ENCODE measurements at regions not wholly inside any gene's neighbourhood (a gene's known extent, or its start where the extent isn't known, plus 50 kb on each side); places are given as distances from the start of the nearest gene placed in this dataset.

DNA sequence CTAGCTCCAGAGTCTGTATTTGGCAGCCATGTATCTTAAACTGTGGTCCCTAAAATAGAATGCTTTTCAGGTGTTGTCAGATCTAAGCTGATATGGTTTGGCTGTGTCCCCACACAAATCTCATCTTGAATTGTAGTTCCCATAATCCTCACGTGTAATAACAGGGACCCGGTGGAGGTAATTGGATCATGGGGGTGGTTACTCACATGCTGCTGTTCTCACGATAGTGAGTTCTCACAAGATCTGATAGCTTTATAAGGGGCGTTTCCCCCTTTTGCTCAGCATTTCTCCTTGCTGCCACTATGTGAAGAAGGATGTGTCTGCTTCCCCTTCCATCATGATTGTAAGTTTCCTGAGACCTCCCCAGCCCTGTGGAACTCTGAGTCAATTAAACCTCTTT lies 199.9 kb upstream of the ISX start:
- no peak overlapping the region for H3K27ac ChIP-seq (ENCODE audit: low read depth, low read length)
- H3K9ac ChIP-seq (ENCODE audit: low read length in 5 of 5): no peak overlapping the region
- H3K36me3 ChIP-seq (ENCODE audit: control insufficient read depth in 5 of 5, insufficient read depth in 5 of 5, low read length in 5 of 5): no peaks in the 10 kb centered on the region
- peaks cover 0 to 5% (median 0%) of the 10 kb centered on the region in 5 donors for H3K27me3 ChIP-seq (ENCODE audit: control insufficient read depth in 5 of 5, insufficient read depth in 4 of 5, low read length in 5 of 5)
- H3K9me3 ChIP-seq (ENCODE audit: control insufficient read depth in 5 of 5, low read length in 5 of 5): peaks cover 0 to 4% (median 0%) of the 10 kb centered on the region in 5 donors
- H3K4me3 ChIP-seq (ENCODE audit: low read depth in 1 of 5, low read length in 5 of 5): no peak overlapping the region
- no peaks in the 10 kb centered on the region for H3K4me1 ChIP-seq (ENCODE audit: control insufficient read depth in 5 of 5, insufficient read depth in 5 of 5, low read length in 5 of 5)

DNA sequence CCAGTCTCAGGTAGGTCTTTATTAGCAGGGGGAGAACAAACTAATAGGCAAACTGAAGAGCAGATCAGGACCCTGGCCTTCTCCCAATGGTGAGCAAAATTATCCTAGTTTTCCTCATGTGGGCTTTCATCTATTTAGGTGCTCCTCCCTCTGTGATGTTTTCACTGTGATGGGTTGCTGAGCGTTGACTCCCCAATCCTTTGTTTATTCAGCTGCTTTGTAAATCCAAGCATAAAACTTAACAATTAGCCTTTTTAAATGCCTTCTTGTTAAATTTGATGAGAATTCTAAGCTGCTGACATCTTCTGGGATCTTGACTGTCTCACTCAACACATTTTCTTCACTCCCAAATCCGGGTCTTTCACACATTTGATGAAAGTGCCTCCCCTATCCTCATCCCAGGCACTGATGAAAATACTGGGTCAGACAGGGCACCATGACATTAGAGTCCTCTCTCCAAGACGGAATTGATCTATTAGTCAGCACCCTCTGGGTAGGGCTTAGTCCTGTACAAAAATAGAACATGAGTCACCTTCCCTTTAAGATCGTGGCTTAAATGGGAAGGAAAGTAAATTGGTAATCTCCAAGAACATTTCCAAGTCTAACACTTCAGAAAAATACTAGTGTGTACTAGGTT lies 199.3 kb upstream of the ISX start:
- no peak overlapping the region for H3K4me3 ChIP-seq (ENCODE audit: low read depth in 1 of 5, low read length in 5 of 5)
- H3K27ac ChIP-seq (ENCODE audit: low read depth, low read length): no peak overlapping the region
- peaks cover 0 to 2% (median 0%) of the 10 kb centered on the region in 5 donors for H3K9me3 ChIP-seq (ENCODE audit: control insufficient read depth in 5 of 5, low read length in 5 of 5)
- peaks cover 0 to 5% (median 0%) of the 10 kb centered on the region in 5 donors for H3K27me3 ChIP-seq (ENCODE audit: control insufficient read depth in 5 of 5, insufficient read depth in 4 of 5, low read length in 5 of 5)
- no peaks in the 10 kb centered on the region for H3K36me3 ChIP-seq (ENCODE audit: control insufficient read depth in 5 of 5, insufficient read depth in 5 of 5, low read length in 5 of 5)
- no peak overlapping the region for H3K9ac ChIP-seq (ENCODE audit: low read length in 5 of 5)
- H3K4me1 ChIP-seq (ENCODE audit: control insufficient read depth in 5 of 5, insufficient read depth in 5 of 5, low read length in 5 of 5): no peaks in the 10 kb centered on the region

DNA sequence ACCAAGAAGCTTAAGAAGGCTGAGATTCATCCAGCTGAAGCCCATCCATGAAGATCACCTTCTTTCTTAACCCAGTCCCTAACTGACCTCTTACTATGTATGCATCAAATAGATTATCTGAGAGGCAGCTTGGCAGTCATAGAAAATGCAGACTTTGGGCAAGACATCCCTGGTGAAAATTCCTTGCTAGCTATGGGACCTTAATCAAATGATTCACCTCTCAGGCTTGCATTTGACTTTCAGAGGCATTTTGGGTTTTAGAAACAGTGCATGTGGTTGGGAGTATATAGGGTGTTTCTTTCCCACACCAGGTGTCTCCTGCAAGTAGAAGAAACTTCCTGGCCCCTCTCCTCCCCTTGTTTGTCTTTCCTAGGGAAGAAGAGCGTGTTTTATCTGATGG lies 188.5 kb upstream of the ISX start:
- H3K9ac ChIP-seq (ENCODE audit: low read length in 5 of 5): no peak overlapping the region
- H3K4me1 ChIP-seq (ENCODE audit: control insufficient read depth in 5 of 5, insufficient read depth in 5 of 5, low read length in 5 of 5): no peaks in the 10 kb centered on the region
- H3K4me3 ChIP-seq (ENCODE audit: low read depth in 1 of 5, low read length in 5 of 5): no peak overlapping the region
- H3K9me3 ChIP-seq (ENCODE audit: control insufficient read depth in 5 of 5, low read length in 5 of 5): no peaks in the 10 kb centered on the region
- H3K36me3 ChIP-seq (ENCODE audit: control insufficient read depth in 5 of 5, insufficient read depth in 5 of 5, low read length in 5 of 5): no peaks in the 10 kb centered on the region
- peaks cover 0 to 4% (median 0%) of the 10 kb centered on the region in 5 donors for H3K27me3 ChIP-seq (ENCODE audit: control insufficient read depth in 5 of 5, insufficient read depth in 4 of 5, low read length in 5 of 5)
- H3K27ac ChIP-seq (ENCODE audit: low read depth, low read length): no peak overlapping the region

DNA sequence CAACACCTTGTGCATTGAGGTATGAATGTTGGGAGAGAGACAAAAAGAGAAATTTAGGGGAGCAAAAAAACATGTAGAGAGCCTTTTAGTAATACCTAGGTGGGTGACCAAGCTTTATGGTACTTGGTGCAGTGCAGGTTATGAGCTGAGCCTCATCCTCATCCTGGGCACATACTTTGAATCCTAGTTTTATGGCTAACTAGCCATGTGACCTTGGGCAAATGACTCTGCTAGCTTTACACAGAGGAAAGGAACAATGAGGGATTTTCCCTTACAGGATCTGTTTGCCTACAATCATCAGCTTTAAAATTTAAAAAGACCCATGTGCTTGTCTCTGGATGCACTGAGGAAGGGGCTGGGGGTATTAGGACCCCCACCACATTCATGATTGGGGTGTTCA lies 187.8 kb upstream of the ISX start:
- H3K9me3 ChIP-seq (ENCODE audit: control insufficient read depth in 5 of 5, low read length in 5 of 5): no peaks in the 10 kb centered on the region
- no peaks in the 10 kb centered on the region for H3K36me3 ChIP-seq (ENCODE audit: control insufficient read depth in 5 of 5, insufficient read depth in 5 of 5, low read length in 5 of 5)
- H3K27me3 ChIP-seq (ENCODE audit: control insufficient read depth in 5 of 5, insufficient read depth in 4 of 5, low read length in 5 of 5): peaks cover 0 to 4% (median 0%) of the 10 kb centered on the region in 5 donors
- no peak overlapping the region for H3K4me3 ChIP-seq (ENCODE audit: low read depth in 1 of 5, low read length in 5 of 5)
- no peak overlapping the region for H3K27ac ChIP-seq (ENCODE audit: low read depth, low read length)
- H3K4me1 ChIP-seq (ENCODE audit: control insufficient read depth in 5 of 5, insufficient read depth in 5 of 5, low read length in 5 of 5): no peaks in the 10 kb centered on the region
- H3K9ac ChIP-seq (ENCODE audit: low read length in 5 of 5): no peak overlapping the region

DNA sequence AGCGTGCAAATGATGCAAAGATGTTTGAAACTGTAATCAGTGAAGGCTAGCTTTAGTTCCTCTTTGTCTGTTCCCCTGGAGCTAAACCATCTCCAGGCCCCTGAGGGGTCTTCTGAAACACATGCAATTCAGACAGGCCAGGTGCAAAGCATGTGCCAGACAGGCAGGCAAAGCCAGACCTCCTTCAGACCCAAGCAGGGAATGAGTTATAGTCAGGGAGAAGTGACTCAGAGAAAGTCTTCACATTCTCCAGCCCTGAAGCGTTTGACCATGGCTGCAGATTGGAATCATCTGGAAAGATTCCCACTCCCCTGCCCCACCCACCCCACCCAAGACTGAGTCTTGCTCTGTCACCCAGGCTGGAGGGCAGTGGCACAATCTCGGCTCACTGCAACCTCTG lies 187.0 kb upstream of the ISX start:
- H3K27me3 ChIP-seq (ENCODE audit: control insufficient read depth in 5 of 5, insufficient read depth in 4 of 5, low read length in 5 of 5): peaks cover 0 to 4% (median 0%) of the 10 kb centered on the region in 5 donors
- no peak overlapping the region for H3K27ac ChIP-seq (ENCODE audit: low read depth, low read length)
- no peaks in the 10 kb centered on the region for H3K4me1 ChIP-seq (ENCODE audit: control insufficient read depth in 5 of 5, insufficient read depth in 5 of 5, low read length in 5 of 5)
- H3K36me3 ChIP-seq (ENCODE audit: control insufficient read depth in 5 of 5, insufficient read depth in 5 of 5, low read length in 5 of 5): no peaks in the 10 kb centered on the region
- H3K9ac ChIP-seq (ENCODE audit: low read length in 5 of 5): no peak overlapping the region
- no peaks in the 10 kb centered on the region for H3K9me3 ChIP-seq (ENCODE audit: control insufficient read depth in 5 of 5, low read length in 5 of 5)
- no peak overlapping the region for H3K4me3 ChIP-seq (ENCODE audit: low read depth in 1 of 5, low read length in 5 of 5)

DNA sequence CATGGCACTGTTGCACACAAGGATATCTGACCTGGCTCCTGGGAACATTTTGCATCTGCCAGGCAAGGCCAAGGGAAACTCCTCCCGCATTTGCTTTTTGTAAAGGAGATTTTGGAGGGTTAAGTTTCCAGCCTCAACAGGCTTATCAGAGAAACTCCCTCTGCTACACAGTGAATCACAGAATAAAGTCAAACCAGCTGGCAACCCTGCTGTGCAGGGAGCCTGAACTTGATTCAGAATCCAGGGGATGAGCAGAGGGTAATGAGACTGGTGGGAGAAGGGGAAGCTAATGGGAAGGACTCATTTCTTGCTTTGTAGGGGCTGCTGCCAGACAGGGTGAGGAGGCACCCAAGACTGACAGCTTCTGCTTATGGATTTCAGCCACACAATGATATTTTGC lies 185.3 kb upstream of the ISX start:
- no peak overlapping the region for H3K9ac ChIP-seq (ENCODE audit: low read length in 5 of 5)
- peaks cover 0 to 4% (median 0%) of the 10 kb centered on the region in 5 donors for H3K27me3 ChIP-seq (ENCODE audit: control insufficient read depth in 5 of 5, insufficient read depth in 4 of 5, low read length in 5 of 5)
- H3K4me3 ChIP-seq (ENCODE audit: low read depth in 1 of 5, low read length in 5 of 5): no peak overlapping the region
- H3K9me3 ChIP-seq (ENCODE audit: control insufficient read depth in 5 of 5, low read length in 5 of 5): no peaks in the 10 kb centered on the region
- H3K36me3 ChIP-seq (ENCODE audit: control insufficient read depth in 5 of 5, insufficient read depth in 5 of 5, low read length in 5 of 5): no peaks in the 10 kb centered on the region
- no peak overlapping the region for H3K27ac ChIP-seq (ENCODE audit: low read depth, low read length)
- no peaks in the 10 kb centered on the region for H3K4me1 ChIP-seq (ENCODE audit: control insufficient read depth in 5 of 5, insufficient read depth in 5 of 5, low read length in 5 of 5)

DNA sequence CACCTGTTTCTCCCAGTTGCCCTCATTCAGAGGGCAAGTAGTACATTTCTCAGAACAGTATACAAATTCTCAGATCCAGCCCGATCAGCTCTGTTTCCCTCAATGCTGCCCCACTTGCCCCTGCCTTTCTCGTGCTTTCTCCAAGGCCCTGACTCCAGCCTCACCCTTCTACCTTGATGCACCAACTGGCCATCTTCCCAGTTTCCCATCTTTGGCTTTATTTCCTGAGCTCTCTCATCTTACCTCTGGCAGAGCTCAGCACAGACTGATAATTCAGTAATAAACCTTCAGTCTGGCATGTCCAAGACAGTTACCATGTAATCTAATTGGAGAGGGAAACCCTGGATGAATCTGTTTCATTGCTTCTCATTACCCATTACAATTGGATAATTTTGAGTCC lies 184.5 kb upstream of the ISX start:
- no peak overlapping the region for H3K4me3 ChIP-seq (ENCODE audit: low read depth in 1 of 5, low read length in 5 of 5)
- no peaks in the 10 kb centered on the region for H3K36me3 ChIP-seq (ENCODE audit: control insufficient read depth in 5 of 5, insufficient read depth in 5 of 5, low read length in 5 of 5)
- H3K9me3 ChIP-seq (ENCODE audit: control insufficient read depth in 5 of 5, low read length in 5 of 5): peaks cover 0 to 4% (median 0%) of the 10 kb centered on the region in 5 donors
- H3K9ac ChIP-seq (ENCODE audit: low read length in 5 of 5): no peak overlapping the region
- H3K4me1 ChIP-seq (ENCODE audit: control insufficient read depth in 5 of 5, insufficient read depth in 5 of 5, low read length in 5 of 5): no peaks in the 10 kb centered on the region
- peaks cover 0 to 3% (median 0%) of the 10 kb centered on the region in 5 donors for H3K27me3 ChIP-seq (ENCODE audit: control insufficient read depth in 5 of 5, insufficient read depth in 4 of 5, low read length in 5 of 5)
- H3K27ac ChIP-seq (ENCODE audit: low read depth, low read length): no peak overlapping the region

DNA sequence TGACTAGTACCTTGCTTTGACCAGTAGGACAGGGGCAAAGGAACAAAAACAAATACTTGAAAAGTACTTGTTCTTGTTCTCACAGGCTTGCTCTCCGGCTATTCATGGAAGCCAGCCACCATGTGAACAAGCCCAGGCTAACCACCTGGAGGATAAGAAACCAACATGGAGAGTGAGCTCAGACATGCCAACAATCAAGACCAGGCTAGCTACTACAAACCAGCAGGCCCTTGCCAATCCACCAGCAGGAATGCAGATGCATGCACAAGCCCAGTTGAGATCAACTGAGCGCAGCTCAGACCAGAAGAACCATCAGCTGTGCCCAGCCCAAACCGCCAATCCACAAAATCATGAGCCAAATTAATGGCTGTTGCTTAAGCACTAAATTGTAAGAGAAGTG lies 180.1 kb upstream of the ISX start:
- H3K9me3 ChIP-seq (ENCODE audit: control insufficient read depth in 5 of 5, low read length in 5 of 5): peaks cover 0 to 16% (median 7%) of the 10 kb centered on the region in 5 donors
- no peak overlapping the region for H3K27ac ChIP-seq (ENCODE audit: low read depth, low read length)
- no peak overlapping the region for H3K4me3 ChIP-seq (ENCODE audit: low read depth in 1 of 5, low read length in 5 of 5)
- H3K27me3 ChIP-seq (ENCODE audit: control insufficient read depth in 5 of 5, insufficient read depth in 4 of 5, low read length in 5 of 5): no peaks in the 10 kb centered on the region
- H3K9ac ChIP-seq (ENCODE audit: low read length in 5 of 5): no peak overlapping the region
- no peaks in the 10 kb centered on the region for H3K4me1 ChIP-seq (ENCODE audit: control insufficient read depth in 5 of 5, insufficient read depth in 5 of 5, low read length in 5 of 5)
- no peaks in the 10 kb centered on the region for H3K36me3 ChIP-seq (ENCODE audit: control insufficient read depth in 5 of 5, insufficient read depth in 5 of 5, low read length in 5 of 5)

DNA sequence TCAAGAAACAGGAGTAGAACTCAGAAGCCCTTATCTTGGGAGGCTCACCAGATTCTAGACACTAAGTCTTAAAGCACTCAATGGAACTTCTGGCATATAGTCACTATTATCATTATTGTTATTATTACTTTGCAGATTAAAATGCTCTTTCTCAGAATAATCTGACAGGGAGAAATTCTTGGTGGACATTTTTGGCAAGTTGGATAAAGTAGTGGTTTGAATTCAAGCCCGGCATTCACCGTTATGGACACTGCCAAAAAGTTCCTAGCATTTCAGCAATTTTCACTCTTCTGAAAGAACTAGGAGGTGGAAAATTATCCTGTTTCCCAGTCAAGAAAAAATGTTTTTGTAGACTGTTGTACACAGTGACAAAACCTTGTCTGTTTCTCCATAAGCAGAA lies 179.6 kb upstream of the ISX start:
- no peaks in the 10 kb centered on the region for H3K36me3 ChIP-seq (ENCODE audit: control insufficient read depth in 5 of 5, insufficient read depth in 5 of 5, low read length in 5 of 5)
- H3K4me3 ChIP-seq (ENCODE audit: low read depth in 1 of 5, low read length in 5 of 5): no peak overlapping the region

DNA sequence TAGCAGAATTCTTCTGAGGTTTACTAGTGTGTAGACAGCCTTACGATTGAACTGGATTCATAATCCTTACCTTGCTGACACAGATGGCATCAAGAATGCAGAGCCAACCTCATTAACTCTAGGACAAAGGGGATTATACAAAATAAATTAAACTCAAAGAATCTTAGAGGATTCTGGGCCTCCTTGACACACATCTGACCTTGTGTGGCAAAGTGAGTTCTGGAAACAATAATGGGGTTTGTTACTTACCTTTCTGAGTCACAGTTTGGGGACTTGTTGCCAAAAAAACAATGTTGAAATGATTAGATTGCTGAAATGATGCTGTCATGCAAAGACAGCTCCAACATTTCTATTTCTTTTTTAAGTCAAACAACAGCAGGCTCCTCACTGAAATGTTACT lies 179.1 kb upstream of the ISX start:
- no peaks in the 10 kb centered on the region for H3K4me1 ChIP-seq (ENCODE audit: control insufficient read depth in 5 of 5, insufficient read depth in 5 of 5, low read length in 5 of 5)
- no peaks in the 10 kb centered on the region for H3K27me3 ChIP-seq (ENCODE audit: control insufficient read depth in 5 of 5, insufficient read depth in 4 of 5, low read length in 5 of 5)
- no peaks in the 10 kb centered on the region for H3K36me3 ChIP-seq (ENCODE audit: control insufficient read depth in 5 of 5, insufficient read depth in 5 of 5, low read length in 5 of 5)
- H3K27ac ChIP-seq (ENCODE audit: low read depth, low read length): no peak overlapping the region
- no peak overlapping the region for H3K9ac ChIP-seq (ENCODE audit: low read length in 5 of 5)
- peaks cover 0 to 16% (median 7%) of the 10 kb centered on the region in 5 donors for H3K9me3 ChIP-seq (ENCODE audit: control insufficient read depth in 5 of 5, low read length in 5 of 5)
- no peak overlapping the region for H3K4me3 ChIP-seq (ENCODE audit: low read depth in 1 of 5, low read length in 5 of 5)

More for the DNA sequence above, 179.6 kb upstream of the ISX start:
- Histone ChIP-seq H3K27me3 (ENCODE audit: control insufficient read depth in 5 of 5, insufficient read depth in 4 of 5, low read length in 5 of 5) (no peaks in the 10 kb centered on the region), H3K4me1 (ENCODE audit: control insufficient read depth in 5 of 5, insufficient read depth in 5 of 5, low read length in 5 of 5) (no peaks in the 10 kb centered on the region), H3K27ac (ENCODE audit: low read depth, low read length) (no peak overlapping the region), H3K9me3 (ENCODE audit: control insufficient read depth in 5 of 5, low read length in 5 of 5) (peaks cover 0 to 16% (median 7%) of the 10 kb centered on the region in 5 donors), H3K9ac (ENCODE audit: low read length in 5 of 5) (no peak overlapping the region)

Measured in subcutaneous abdominal adipose tissue (tissue), 5 donors.